Retinal pigment epithelial cell (primary cell): ENCODE measurements at regions not wholly inside any gene's neighbourhood (a gene's known extent, or its start where the extent isn't known, plus 50 kb on each side); places are given as distances from the start of the nearest gene placed in this dataset.
A peak's percentile ranks its signal among the peaks of the same experiment; 100 is the strongest.

Experiments
- DNase-seq: peaks from one replicate; pipeline ENCODE4 v3.0.0-alpha.2; 2010; ENCODE audit warnings: low read depth
- H3K4me3 ChIP-seq: 2 replicates; pipeline ENCODE4 v1.5.1; 2011; ENCODE audit warnings: mild to moderate bottlenecking, low read length, control low read depth, moderate library complexity
- CTCF ChIP-seq: conservative IDR thresholded peaks from 2 replicates; pipeline ENCODE4 v1.5.1; 2011; ENCODE audit warnings: low read depth, low read length, control low read depth, inconsistent platforms

GRCh38 chr21:27700974-27701614, 734.2 kb upstream of the ADAMTS5 start:
- no peak overlapping the region for H3K4me3 ChIP-seq
- TF ChIP-seq CTCF, result peak; percentile 87
- DNase-seq, result peak; percentile 53

- no peak for DNase-seq
- no peak overlapping the region for H3K4me3 ChIP-seq
- no peak for TF ChIP-seq CTCF
Observed at GRCh38 chr21:27695246-27695645, 728.4 kb upstream of the ADAMTS5 start.

- no peak for DNase-seq
- TF ChIP-seq CTCF, result no peak
- no peak overlapping the region for H3K4me3 ChIP-seq
Observed at GRCh38 chr21:27694667-27695066, 727.8 kb upstream of the ADAMTS5 start.

GRCh38 chr21:27693376-27693775, 726.5 kb upstream of the ADAMTS5 start:
- no peak overlapping the region for H3K4me3 ChIP-seq
- no peak for DNase-seq
- no peak for TF ChIP-seq CTCF

GRCh38 chr21:27691516-27691915, 724.6 kb upstream of the ADAMTS5 start:
- no peak overlapping the region for H3K4me3 ChIP-seq
- DNase-seq, result no peak
- TF ChIP-seq CTCF, result no peak

GRCh38 chr21:27691006-27691405, 724.1 kb upstream of the ADAMTS5 start:
- DNase-seq, result no peak
- no peak for TF ChIP-seq CTCF
- H3K4me3 ChIP-seq, result no peak overlapping the region

- TF ChIP-seq CTCF, result no peak
- DNase-seq, result no peak
- no peak overlapping the region for H3K4me3 ChIP-seq
Observed at GRCh38 chr21:27690426-27690825, 723.5 kb upstream of the ADAMTS5 start.
